22Rv1 (cell line): ENCODE measurements at regions not wholly inside any gene's neighbourhood (a gene's known extent, or its start where the extent isn't known, plus 50 kb on each side); places are given as distances from the start of the nearest gene placed in this dataset.

Experiments used
- CTCF ChIP-seq: fragments of 450-650 bp; IDR thresholded peaks from 2 replicates; pipeline ENCODE4 v1.5.1; 2017; ENCODE audit warnings: mild to moderate bottlenecking
- ZFX ChIP-seq: fragments of 450-650 bp; IDR thresholded peaks from 2 replicates; pipeline ENCODE4 v1.6.1; 2017; ENCODE audit warnings: antibody characterized with exemption, borderline replicate concordance

- TF ChIP-seq CTCF: no peak
- TF ChIP-seq ZFX: no peak
Observed at GRCh38 chr2:53347269-53347668, 420.3 kb upstream of the CHAC2 start.
